ENCODE measurements at regions not wholly inside any gene's neighbourhood (a gene's known extent, or its start where the extent isn't known, plus 50 kb on each side); places are given as distances from the start of the nearest gene placed in this dataset.

GRCh38 chr1:234862944-234863515, 253.1 kb upstream of the IRF2BP2 start:
- Histone ChIP-seq H3K36me3 (ENCODE audit: control insufficient read depth in 1 of 2, insufficient read depth in 2 of 2, low read length in 2 of 2) (no peaks in the 10 kb centered on the region), H3K27me3 (ENCODE audit: insufficient read depth, low read length) (no peaks in the 10 kb centered on the region), H4K20me1 (ENCODE audit: insufficient read depth) (no peaks in the 10 kb centered on the region), H3K9me3 (ENCODE audit: control insufficient read depth in 1 of 2, insufficient read depth in 1 of 2, low read depth in 1 of 2, low read length in 2 of 2) (peaks cover 0 to 4% of the 10 kb centered on the region in 2 experiments; a peak in 1 of 4 replicates), H2AFZ (ENCODE audit: low read depth, low read length, poor library complexity, severe bottlenecking) (no peak overlapping the region), H3K9me2 (ENCODE audit: insufficient read depth) (no peaks in the 10 kb centered on the region), H3K27ac (ENCODE audit: low read depth, low read length) (no peak overlapping the region), H3K4me3 (replicated peaks in 1 of 2; ENCODE audit: low read depth in 1 of 2, low read length in 2 of 2) (no peak overlapping the region), H3K4me1 (ENCODE audit: control insufficient read depth in 1 of 2, insufficient read depth in 2 of 2, low read length in 2 of 2) (peaks cover 5 to 20% of the 10 kb centered on the region in 2 experiments; a peak in 3 of 4 replicates), H3K4me2 (ENCODE audit: low read length) (no peak overlapping the region), H3K79me2 (ENCODE audit: insufficient read depth, low read length) (no peaks in the 10 kb centered on the region), H3K9ac (ENCODE audit: low read length) (no peak overlapping the region)
- intact Hi-C loops (cut with micrococcal nuclease) = loop anchor here (10.0 kb wide), 1 partner anchor 118 kb away; no protein-coding TSS in a partner anchor
- TF ChIP-seq CEBPB (IDR thresholded peaks at IDR 0.05; ENCODE audit: low read depth) (no peak), EGR1 (IDR thresholded peaks at IDR 0.05; ENCODE audit: low read depth) (no peak), JUND (IDR thresholded peaks at IDR 0.05) (no peak), EZH2phosphoT487 (IDR thresholded peaks at IDR 0.05; ENCODE audit: borderline replicate concordance) (no peak), TCF7L2 (IDR thresholded peaks at IDR 0.05; ENCODE audit: borderline replicate concordance, extremely low read depth, insufficient read depth, insufficient read length) (no peak), ZNF274 (IDR thresholded peaks at IDR 0.05; ENCODE audit: low read depth, low read length) (no peak), SP1 (IDR thresholded peaks at IDR 0.05; ENCODE audit: low read depth) (no peak), MAX (IDR thresholded peaks at IDR 0.05) (no peak), CBX3 (IDR thresholded peaks at IDR 0.05; ENCODE audit: low read depth) (no peak), POLR2A (IDR thresholded peaks at IDR 0.05; ENCODE audit: borderline replicate concordance, extremely low read depth, insufficient read depth, insufficient read length) (no peak), REST (IDR thresholded peaks at IDR 0.05; ENCODE audit: low read depth) (no peak), ATF3 (IDR thresholded peaks at IDR 0.05) (no peak), POLR2AphosphoS5 (IDR thresholded peaks at IDR 0.05; ENCODE audit: low read depth, low read length) (no peak), ELF1 (IDR thresholded peaks at IDR 0.05; ENCODE audit: borderline replicate concordance, low read depth) (no peak), ZFX (IDR thresholded peaks at IDR 0.05) (no peak), EZH2 (IDR thresholded peaks at IDR 0.05) (no peak), SIN3A (IDR thresholded peaks at IDR 0.05; ENCODE audit: low read depth) (no peak), CTCF (IDR thresholded peaks at IDR 0.05 in 2 of 3, conservative IDR thresholded peaks at IDR 0.05 in 1 of 3; ENCODE audit: borderline replicate concordance in 1 of 3, insufficient read depth in 1 of 3, low read depth in 2 of 3, low read length in 2 of 3) (no peak), FOSL1 (IDR thresholded peaks at IDR 0.05; ENCODE audit: low read depth) (no peak)
- ATAC-seq (no peak), DNase-seq (ENCODE audit: low read depth, low spot score) (no peak)
- ChIA-PET POLR2A (no interaction called here), CTCF (no interaction called here), RAD21 (ENCODE audit: low non-redundant PET in 1 of 2, low total read pairs in 2 of 2, uncharacterized antibody in 2 of 2, unreplicated experiment in 2 of 2) (no interaction called here)
- BruUV-seq (replicated peaks) = no TSS peak
